B cell (primary cell): ENCODE measurements at regions not wholly inside any gene's neighbourhood (a gene's known extent, or its start where the extent isn't known, plus 50 kb on each side); places are given as distances from the start of the nearest gene placed in this dataset.

Experiments used
- ATAC-seq: fragments of 200-7000 bp; cut with Tn5 transposase; one replicate; pipeline ENCODE4 v1.10.0; 2021; ENCODE audit warnings: low read depth, mild to moderate bottlenecking, moderate number of reproducible peaks, moderate library complexity
- CTCF ChIA-PET: fragments of 350-600 bp; sonication (Branson Sonifier 250); formaldehyde crosslinking; loops from one replicate; lab custom pipeline; 2021; ENCODE audit warnings: antibody characterized with exemption, inconsistent platforms; lab: Charles Lee
- POLR2A ChIA-PET: fragments of 350-600 bp; sonication (Branson Sonifier 250); formaldehyde crosslinking; loops from one replicate; lab custom pipeline; 2021; ENCODE audit warnings: antibody characterized with exemption; lab: Charles Lee
- DNase-seq: peaks from one replicate; pipeline ENCODE4 v3.0.0; 2013
- H2AFZ ChIP-seq: 2 replicates; pipeline ENCODE4 v1.6.1; 2012; ENCODE audit warnings: mild to moderate bottlenecking, low read depth, low read length; ENCODE audit not compliant: insufficient read depth, poor library complexity, severe bottlenecking
- H3K27ac ChIP-seq, 2 donors: 1 replicate in 1 of 2; 2 replicates in 1 of 2; pipeline ENCODE4 v1.5.1; 2012 to 2013; ENCODE audit warnings: low read length in 2 of 2, mild to moderate bottlenecking in 2 of 2, moderate library complexity in 1 of 2
- H3K27me3 ChIP-seq, 4 experiments: fragments of 200-600 bp in 1 of 4; sonication (generic) in 1 of 4; replicated peaks in 1 of 4; 1 replicate in 2 of 4; 2 replicates in 2 of 4; pipeline versions ENCODE4 v1.6.1 to v1.7.0; 2013 to 2016; ENCODE audit warnings: low read length in 3 of 4, mild to moderate bottlenecking in 2 of 4, mixed read lengths in 1 of 4, moderate library complexity in 1 of 4; ENCODE audit not compliant: insufficient read depth in 4 of 4, control insufficient read depth in 3 of 4; ENCODE audit errors: control extremely low read depth in 1 of 4
- H3K36me3 ChIP-seq, 2 experiments: replicated peaks in 1 of 2; 1 replicate in 1 of 2; 2 replicates in 1 of 2; pipeline versions ENCODE4 v1.6.1 to v1.7.1; 2013; ENCODE audit warnings: low read length in 1 of 2; ENCODE audit not compliant: insufficient read depth in 2 of 2, control insufficient read depth in 1 of 2; ENCODE audit errors: control extremely low read depth in 1 of 2, extremely low read depth in 1 of 2
- H3K4me1 ChIP-seq, 2 donors: fragments of 200-600 bp in 1 of 2; sonication (generic) in 1 of 2; 1 replicate in 1 of 2; 2 replicates in 1 of 2; pipeline versions ENCODE4 v1.5.1 to v1.6.1; 2013 to 2017; ENCODE audit warnings: low read length in 2 of 2; ENCODE audit not compliant: control insufficient read depth in 2 of 2, insufficient read depth in 2 of 2
- H3K4me2 ChIP-seq: replicated peaks from 2 replicates; pipeline ENCODE3; 2012; ENCODE audit warnings: mild to moderate bottlenecking, low read depth, low read length; ENCODE audit not compliant: poor library complexity, severe bottlenecking
- H3K4me3 ChIP-seq, 5 experiments: fragments of 200-600 bp in 1 of 5; sonication (generic) in 1 of 5; 1 replicate in 3 of 5; 2 replicates in 2 of 5; pipeline versions ENCODE4 v1.5.1 to v1.7.0; 2011 to 2016; ENCODE audit warnings: low read length in 4 of 5, mild to moderate bottlenecking in 4 of 5, low read depth in 2 of 5, control low read depth in 1 of 5, moderate library complexity in 1 of 5; ENCODE audit not compliant: insufficient read depth in 1 of 5; ENCODE audit errors: control extremely low read depth in 1 of 5, extremely low read depth in 1 of 5
- H3K79me2 ChIP-seq: fragments of 200-600 bp; sonication (generic); one replicate; pipeline ENCODE4 v1.6.0; 2016; ENCODE audit warnings: low read length; ENCODE audit not compliant: control insufficient read depth, insufficient read depth
- H3K9ac ChIP-seq: fragments of 200-600 bp; sonication (generic); 2 replicates; pipeline ENCODE4 v1.6.1; 2017; ENCODE audit warnings: mild to moderate bottlenecking, low read length, moderate library complexity
- H3K9me3 ChIP-seq, 3 donors: one replicate each; pipeline versions ENCODE4 v1.6.1 to v1.7.1; 2013; ENCODE audit warnings: low read length in 2 of 3; ENCODE audit not compliant: control insufficient read depth in 2 of 3, insufficient read depth in 1 of 3; ENCODE audit errors: control extremely low read depth in 1 of 3
- H4K20me1 ChIP-seq: 2 replicates; pipeline ENCODE4 v1.6.0; 2012; ENCODE audit warnings: mild to moderate bottlenecking, low read length; ENCODE audit not compliant: insufficient read depth, control insufficient read depth, poor library complexity, severe bottlenecking
- H3K27ac Mint-ChIP-seq: one replicate; pipeline ENCODE4 v1.8.0; 2021; ENCODE audit warnings: mixed read lengths
- H3K27me3 Mint-ChIP-seq: one replicate; pipeline ENCODE4 v1.8.0; 2021; ENCODE audit warnings: mixed read lengths
- H3K4me1 Mint-ChIP-seq: one replicate; pipeline ENCODE4 v1.8.0; 2021; ENCODE audit warnings: mixed read lengths
- H3K4me3 Mint-ChIP-seq: one replicate; pipeline ENCODE4 v1.8.0; 2021; ENCODE audit warnings: mixed read lengths
- H3K9me3 Mint-ChIP-seq: one replicate; pipeline ENCODE4 v1.8.0; 2022; ENCODE audit warnings: mixed read lengths; ENCODE audit not compliant: insufficient read depth
- CTCF ChIP-seq: fragments of 200-600 bp; IDR thresholded peaks from one replicate; pipeline ENCODE4 v1.8.0; 2022; ENCODE audit warnings: antibody characterized with exemption, mild to moderate bottlenecking
- EZH2 ChIP-seq: IDR thresholded peaks from 2 replicates; pipeline ENCODE4 v1.6.1; 2012; ENCODE audit warnings: borderline replicate concordance, low read depth, mild to moderate bottlenecking, moderate library complexity, low read length; ENCODE audit not compliant: insufficient read depth, poor library complexity, severe bottlenecking
- WGBS: methylation state at CpG from one replicate; pipeline ENCODE4 v1.1.5; 2013; ENCODE audit warnings: missing lambda C conversion rate; ENCODE audit not compliant: insufficient coverage; 5-methylcytosine and 5-hydroxymethylcytosine counted together
- intact Hi-C: fragments of 100-400 bp; cut with micrococcal nuclease; formaldehyde crosslinking; loops from one replicate; pipeline ENCODE4 v1.10.0; 2022

- ATAC-seq (no peak), DNase-seq (no peak)
- Mint-ChIP-seq H3K9me3 (no peaks in the 10 kb centered on the region), H3K27ac (no peak overlapping the region), H3K4me1 (no peaks in the 10 kb centered on the region), H3K4me3 (no peak overlapping the region), H3K27me3 (no peaks in the 10 kb centered on the region)
- no peak overlapping the region for H3K9ac ChIP-seq
- no CpG with 5 or more reads among the region's 2 CpGs for WGBS
- H2AFZ ChIP-seq, result no peak overlapping the region
- no peaks in the 10 kb centered on the region for H3K9me3 ChIP-seq
- intact Hi-C loops, result no loop called here
- TF ChIP-seq EZH2 (no peak), CTCF (no peak)
- H3K4me1 ChIP-seq, result no peaks in the 10 kb centered on the region
- H3K4me3 ChIP-seq, result no peak overlapping the region
- no peak overlapping the region for H3K27ac ChIP-seq
- ChIA-PET POLR2A (no interaction called here), CTCF (no interaction called here)
- no peaks in the 10 kb centered on the region for H3K79me2 ChIP-seq
- no peaks in the 10 kb centered on the region for H3K27me3 ChIP-seq
- H4K20me1 ChIP-seq, result no peaks in the 10 kb centered on the region
- H3K4me2 ChIP-seq, result no peak overlapping the region
- H3K36me3 ChIP-seq, result no peaks in the 10 kb centered on the region
These were observed 720.5 kb downstream of the MAFB start for GRCh38 chr20:39968495-39968894.

- Mint-ChIP-seq H3K4me1 (no peaks in the 10 kb centered on the region), H3K9me3 (no peaks in the 10 kb centered on the region), H3K27me3 (no peaks in the 10 kb centered on the region), H3K27ac (no peak overlapping the region), H3K4me3 (no peak overlapping the region)
- Histone ChIP-seq H3K27me3 (no peaks in the 10 kb centered on the region), H3K4me2 (no peak overlapping the region), H3K36me3 (no peaks in the 10 kb centered on the region), H3K4me3 (no peak overlapping the region), H3K27ac (no peak overlapping the region), H3K9me3 (no peaks in the 10 kb centered on the region), H3K4me1 (no peaks in the 10 kb centered on the region), H3K9ac (no peak overlapping the region), H2AFZ (no peak overlapping the region), H3K79me2 (no peaks in the 10 kb centered on the region), H4K20me1 (no peaks in the 10 kb centered on the region)
- ChIA-PET CTCF (no interaction called here), POLR2A (no interaction called here)
- TF ChIP-seq EZH2 (no peak), CTCF (no peak)
- DNase-seq (no peak), ATAC-seq (no peak)
- intact Hi-C loops, result no loop called here
These were observed 721.2 kb downstream of the MAFB start for GRCh38 chr20:39967806-39968205.
